H1 (cell line): ENCODE measurements at regions not wholly inside any gene's neighbourhood (a gene's known extent, or its start where the extent isn't known, plus 50 kb on each side); places are given as distances from the start of the nearest gene placed in this dataset.

Source experiments
- CTCF ChIA-PET: fragments of 300-600 bp; sonication (Branson Sonifier 250); formaldehyde crosslinking; loops from one replicate; lab custom pipeline; 2021; ENCODE audit not compliant: partially characterized antibody; lab: Charles Lee
- POLR2A ChIA-PET: fragments of 300-600 bp; sonication (Branson Sonifier 250); formaldehyde crosslinking; loops from one replicate; lab custom pipeline; 2021; ENCODE audit warnings: inconsistent platforms; ENCODE audit not compliant: partially characterized antibody; lab: Charles Lee
- DNase-seq, 2 experiments: peaks; one replicate each; pipeline versions ENCODE4 v3.0.0 to v3.0.0-alpha.2; 2010 to 2022; ENCODE audit warnings: low spot score in 2 of 2, low read depth in 1 of 2, mixed read lengths in 1 of 2
- FAIRE-seq: peaks from 2 replicates; lab custom pipeline; 2011; peaks lifted over from hg19 to GRCh38; lab: Jason Lieb, UNC
- H2AFZ ChIP-seq: 2 replicates; pipeline ENCODE4 v1.8.1; 2012; ENCODE audit warnings: low read length, inconsistent platforms
- H2AK5ac ChIP-seq: 2 replicates; pipeline ENCODE4 v1.6.1; 2013; ENCODE audit warnings: low read depth, low read length
- H2BK120ac ChIP-seq: replicated peaks from 2 replicates; pipeline ENCODE3; 2013; ENCODE audit warnings: low read depth, low read length, inconsistent platforms
- H2BK12ac ChIP-seq: 2 replicates; pipeline ENCODE4 v1.6.1; 2013; ENCODE audit warnings: low read depth, low read length
- H2BK15ac ChIP-seq: 2 replicates; pipeline ENCODE4 v1.6.1; 2013; ENCODE audit warnings: low read length
- H2BK20ac ChIP-seq: 2 replicates; pipeline ENCODE4 v1.6.1; 2013; ENCODE audit warnings: low read length
- H2BK5ac ChIP-seq: 2 replicates; pipeline ENCODE4 v1.6.1; 2013; ENCODE audit warnings: low read depth, low read length
- H3K14ac ChIP-seq: 2 replicates; pipeline ENCODE4 v1.6.1; 2013; ENCODE audit warnings: inconsistent platforms; ENCODE audit not compliant: insufficient read length
- H3K18ac ChIP-seq: 2 replicates; pipeline ENCODE4 v1.6.1; 2013; ENCODE audit warnings: low read length; ENCODE audit errors: extremely low read depth
- H3K23ac ChIP-seq: 2 replicates; pipeline ENCODE4 v1.6.1; 2013; ENCODE audit warnings: inconsistent platforms; ENCODE audit not compliant: insufficient read length
- H3K23me2 ChIP-seq: 2 replicates; pipeline ENCODE4 v1.6.1; 2013; ENCODE audit warnings: low read depth, low read length
- H3K27ac ChIP-seq: 2 replicates; pipeline ENCODE4 v1.6.1; 2011; ENCODE audit warnings: low read depth, low read length, inconsistent platforms
- H3K27me3 ChIP-seq, 4 experiments: replicated peaks in 1 of 4; 1 replicate in 1 of 4; 2 replicates in 3 of 4; pipeline versions ENCODE4 v1.6.1 to v1.8.1; 2011 to 2013; ENCODE audit warnings: low read length in 3 of 4, mild to moderate bottlenecking in 3 of 4, inconsistent platforms in 2 of 4, mixed read lengths in 2 of 4, moderate library complexity in 1 of 4; ENCODE audit not compliant: control insufficient read depth in 3 of 4, insufficient read depth in 3 of 4; ENCODE audit errors: extremely low read depth in 1 of 4
- H3K36me3 ChIP-seq, 4 experiments: 2 replicates each; pipeline versions ENCODE4 v1.6.1 to v1.8.1; 2011 to 2013; ENCODE audit warnings: mild to moderate bottlenecking in 4 of 4, low read length in 3 of 4, moderate library complexity in 2 of 4, control low read depth in 1 of 4, inconsistent platforms in 1 of 4; ENCODE audit not compliant: insufficient read depth in 4 of 4, control insufficient read depth in 2 of 4
- H3K4ac ChIP-seq: replicated peaks from 2 replicates; pipeline ENCODE3; 2013; ENCODE audit warnings: low read length, low read depth, mixed read lengths, inconsistent platforms; ENCODE audit not compliant: insufficient read length
- H3K4me1 ChIP-seq, 4 experiments: replicated peaks in 1 of 4; 1 replicate in 1 of 4; 2 replicates in 3 of 4; pipeline versions ENCODE4 v1.6.1 to v1.8.1; 2011 to 2013; ENCODE audit warnings: low read length in 3 of 4, inconsistent platforms in 2 of 4, mixed read lengths in 1 of 4; ENCODE audit not compliant: insufficient read depth in 4 of 4, control insufficient read depth in 3 of 4
- H3K4me2 ChIP-seq, 2 experiments: 2 replicates each; pipeline versions ENCODE4 v1.6.1 to v1.8.1; 2011 to 2013; ENCODE audit warnings: low read depth in 2 of 2, low read length in 2 of 2, control low read depth in 1 of 2, inconsistent platforms in 1 of 2, mild to moderate bottlenecking in 1 of 2; ENCODE audit not compliant: insufficient read depth in 1 of 2
- H3K4me3 ChIP-seq, 4 experiments: fragments of 200-600, 300-600 bp in 1 of 4; sonication (generic), shearing (Covaris generic), sonication (Bioruptor Twin) in 1 of 4; 2 replicates each; pipeline versions ENCODE4 v1.5.1 to v1.8.1; 2011 to 2016; ENCODE audit warnings: low read length in 4 of 4, low read depth in 3 of 4, control low read depth in 2 of 4, inconsistent platforms in 2 of 4, mild to moderate bottlenecking in 2 of 4, mixed read lengths in 1 of 4, moderate library complexity in 1 of 4; ENCODE audit not compliant: insufficient read depth in 2 of 4; ENCODE audit errors: extremely low read depth in 1 of 4
- H3K56ac ChIP-seq: replicated peaks from 2 replicates; pipeline ENCODE3; 2013; ENCODE audit warnings: low read depth, mild to moderate bottlenecking, mixed read lengths, low read length, inconsistent platforms; ENCODE audit not compliant: insufficient read length
- H3K79me1 ChIP-seq: 2 replicates; pipeline ENCODE4 v1.6.1; 2013; ENCODE audit warnings: low read depth, low read length, control low read depth
- H3K79me2 ChIP-seq, 2 experiments: 2 replicates each; pipeline versions ENCODE4 v1.6.1 to v1.8.1; 2012 to 2013; ENCODE audit warnings: low read length in 2 of 2, mild to moderate bottlenecking in 2 of 2, inconsistent platforms in 1 of 2; ENCODE audit not compliant: insufficient read depth in 2 of 2, control insufficient read depth in 1 of 2
- H3K9ac ChIP-seq, 4 experiments: replicated peaks in 1 of 4; 1 replicate in 1 of 4; 2 replicates in 3 of 4; pipeline versions ENCODE4 v1.6.1 to v1.8.1; 2011 to 2013; ENCODE audit warnings: low read depth in 3 of 4, low read length in 3 of 4, control low read depth in 2 of 4, mild to moderate bottlenecking in 2 of 4, moderate library complexity in 2 of 4, inconsistent platforms in 1 of 4; ENCODE audit errors: extremely low read depth in 1 of 4
- H3K9me3 ChIP-seq, 2 experiments: 2 replicates each; pipeline versions ENCODE4 v1.6.1 to v1.8.1; 2012 to 2013; ENCODE audit warnings: mild to moderate bottlenecking in 2 of 2, moderate library complexity in 2 of 2, control low read depth in 1 of 2, inconsistent platforms in 1 of 2, low read depth in 1 of 2, low read length in 1 of 2, mixed read lengths in 1 of 2; ENCODE audit not compliant: insufficient read depth in 2 of 2
- H4K20me1 ChIP-seq, 2 experiments: replicated peaks in 1 of 2; 2 replicates each; pipeline versions ENCODE3 to v1.8.1; 2011 to 2013; ENCODE audit warnings: inconsistent platforms in 2 of 2, low read length in 2 of 2, mild to moderate bottlenecking in 1 of 2; ENCODE audit not compliant: insufficient read depth in 2 of 2, control insufficient read depth in 1 of 2
- H4K5ac ChIP-seq: 2 replicates; pipeline ENCODE4 v1.6.1; 2013; ENCODE audit warnings: low read length, low read depth, mixed read lengths, inconsistent platforms; ENCODE audit not compliant: insufficient read length
- H4K8ac ChIP-seq: 2 replicates; pipeline ENCODE4 v1.8.0; 2013; ENCODE audit warnings: mild to moderate bottlenecking, moderate library complexity, low read length, inconsistent platforms; ENCODE audit not compliant: insufficient read depth; ENCODE audit errors: extremely low read depth
- H4K91ac ChIP-seq: replicated peaks from 2 replicates; pipeline ENCODE3; 2013; ENCODE audit warnings: low read length, mixed read lengths, inconsistent platforms; ENCODE audit not compliant: insufficient read length
- E2F6 ChIP-seq: IDR thresholded peaks from 2 replicates; pipeline ENCODE4 v1.6.1; 2012; ENCODE audit warnings: inconsistent platforms
- FOSL1 ChIP-seq: IDR thresholded peaks from 2 replicates; pipeline ENCODE4 v1.6.1; 2011; ENCODE audit warnings: mild to moderate bottlenecking, low read depth, low read length, moderate library complexity; ENCODE audit not compliant: insufficient read depth
- RXRA ChIP-seq: IDR thresholded peaks from 2 replicates; pipeline ENCODE4 v1.6.1; 2011; ENCODE audit warnings: low read depth, mild to moderate bottlenecking, low read length, moderate library complexity; ENCODE audit not compliant: insufficient read depth
- SP1 ChIP-seq: IDR thresholded peaks from 2 replicates; pipeline ENCODE4 v1.6.1; 2011; ENCODE audit warnings: low read depth, low read length
- WGBS, 2 experiments: shearing (Covaris generic) in 1 of 2; methylation state at CpG; one replicate each; pipeline versions ENCODE4 v1.1.6 to v1.1.7; 2013 to 2015; ENCODE audit warnings: low lambda C conversion rate in 2 of 2, mixed read lengths in 2 of 2, inconsistent platforms in 1 of 2, low coverage in 1 of 2, missing lambda C conversion rate in 1 of 2; ENCODE audit not compliant: insufficient replicate concordance in 2 of 2, insufficient coverage in 1 of 2, insufficient read length in 1 of 2; ENCODE audit errors: extremely low coverage in 1 of 2, missing lambda C conversion rate in 1 of 2; 5-methylcytosine and 5-hydroxymethylcytosine counted together

GRCh38 chr16:26658486-26658885 is 408.2 kb upstream of the C16orf82 start:
- no peak overlapping the region for H3K27ac ChIP-seq
- H3K36me3 ChIP-seq = no peaks in the 10 kb centered on the region
- no peak overlapping the region for H4K5ac ChIP-seq
- CTCF ChIA-PET = interaction anchor here (1.4 kb wide), 1 partner anchor 13 kb away, joined by 5 read pairs; no protein-coding TSS in a partner anchor
- no peaks in the 10 kb centered on the region for H4K20me1 ChIP-seq
- DNase-seq = no peak
- no peak overlapping the region for H4K8ac ChIP-seq
- H3K4me3 ChIP-seq = no peak overlapping the region
- TF ChIP-seq RXRA (no peak), SP1 (no peak), E2F6 (no peak), FOSL1 (no peak)
- TF ChIP-seq, all 59 proteins: peak for 0
- Histone ChIP-seq H4K91ac (no peak overlapping the region), H3K9me3 (peaks cover 0 to 4% of the 10 kb centered on the region in 2 experiments; a peak in 1 of 4 replicates), H3K4me2 (no peak overlapping the region), H3K79me1 (no peaks in the 10 kb centered on the region), H3K4ac (no peak overlapping the region), H3K56ac (no peak overlapping the region), H2AK5ac (no peak overlapping the region), H3K14ac (no peak overlapping the region), H2BK20ac (no peak overlapping the region), H2BK120ac (no peak overlapping the region), H2BK5ac (no peak overlapping the region), H3K23ac (no peak overlapping the region), H3K9ac (no peak overlapping the region), H2BK15ac (no peak overlapping the region), H3K18ac (no peak overlapping the region), H3K23me2 (no peaks in the 10 kb centered on the region), H3K4me1 (peaks cover 0 to 3% (median 0%) of the 10 kb centered on the region in 4 experiments; a peak in 1 of 7 replicates), H2BK12ac (no peak overlapping the region), H3K27me3 (no peaks in the 10 kb centered on the region), H3K79me2 (no peaks in the 10 kb centered on the region), H2AFZ (no peak overlapping the region)
- no peak for FAIRE-seq
- POLR2A ChIA-PET = no interaction called here
- 88% methylated on average over 2 of the region's 2 CpGs; no CpG with 5 or more reads in 1 of the 2 experiments for WGBS, 2 experiments
